SK-N-SH (cell line): ENCODE measurements at regions not wholly inside any gene's neighbourhood (a gene's known extent, or its start where the extent isn't known, plus 50 kb on each side); places are given as distances from the start of the nearest gene placed in this dataset.

Experiments used
- EP300 ChIP-seq, 2 experiments: IDR thresholded peaks; 2 replicates each; pipeline versions ENCODE4 v1.4.0 to v1.6.1; 2012; ENCODE audit warnings: borderline replicate concordance in 1 of 2, low read depth in 1 of 2, low read length in 1 of 2
- FOSL2 ChIP-seq: IDR thresholded peaks from 2 replicates; pipeline ENCODE4 v1.4.0; 2012; ENCODE audit warnings: low read depth, mild to moderate bottlenecking, moderate library complexity, borderline replicate concordance
- JUND ChIP-seq: IDR thresholded peaks from 2 replicates; pipeline ENCODE4 v1.4.0; 2012
- POLR2AphosphoS5 ChIP-seq: IDR thresholded peaks from 2 replicates; pipeline ENCODE4 v1.6.1; 2012; ENCODE audit warnings: low read depth, low read length
- RFX5 ChIP-seq: IDR thresholded peaks from 2 replicates; pipeline ENCODE4 v1.6.1; 2012; ENCODE audit warnings: mild to moderate bottlenecking, improper control_type of control experiment, low read length
- SIN3A ChIP-seq: IDR thresholded peaks from 2 replicates; pipeline ENCODE4 v1.6.1; 2012; ENCODE audit warnings: low read depth, mild to moderate bottlenecking, low read length, moderate library complexity, borderline replicate concordance
- SMC3 ChIP-seq: IDR thresholded peaks from 2 replicates; pipeline ENCODE4 v1.6.1; 2012; ENCODE audit warnings: low read depth, low read length, improper control_type of control experiment
- TF ChIP-seq, protein P1 (sequence below): fragments of 200-600 bp; sonication (generic); IDR thresholded peaks from 2 replicates; pipeline ENCODE4 v1.6.1; 2017; ENCODE audit warnings: antibody characterized with exemption, mild to moderate bottlenecking, moderate library complexity
- TF ChIP-seq, protein P2 (sequence below): IDR thresholded peaks from 2 replicates; pipeline ENCODE4 v1.6.1; 2012; ENCODE audit warnings: mild to moderate bottlenecking, low read depth, low read length, moderate library complexity
- TF ChIP-seq, protein P3 (sequence below): fragments of 150-350 bp; IDR thresholded peaks from 2 replicates; pipeline ENCODE4 v1.6.1; 2017; ENCODE audit warnings: antibody characterized with exemption, low read length, low read depth, borderline replicate concordance

DNA sequence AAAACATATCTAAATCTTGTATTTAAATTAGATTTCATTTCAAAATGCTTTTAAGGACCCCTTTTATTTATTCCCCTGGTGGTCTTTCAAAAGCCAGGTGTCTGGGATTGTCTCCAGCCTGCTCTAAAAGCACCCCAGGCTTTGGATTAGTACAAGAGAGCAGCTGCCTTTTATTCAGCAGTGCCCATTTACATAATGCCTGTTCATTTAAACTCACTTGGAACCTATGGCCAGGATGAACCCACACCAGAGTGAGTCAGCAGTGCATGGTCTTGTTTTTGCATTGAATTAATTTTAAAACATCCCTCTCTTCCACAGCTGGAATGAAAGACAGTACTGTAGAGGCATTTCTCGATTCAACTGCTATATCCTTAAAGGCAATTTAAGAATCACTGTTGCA, 64.1 kb upstream of the TENM3 start:
- TF ChIP-seq, protein P1, sequence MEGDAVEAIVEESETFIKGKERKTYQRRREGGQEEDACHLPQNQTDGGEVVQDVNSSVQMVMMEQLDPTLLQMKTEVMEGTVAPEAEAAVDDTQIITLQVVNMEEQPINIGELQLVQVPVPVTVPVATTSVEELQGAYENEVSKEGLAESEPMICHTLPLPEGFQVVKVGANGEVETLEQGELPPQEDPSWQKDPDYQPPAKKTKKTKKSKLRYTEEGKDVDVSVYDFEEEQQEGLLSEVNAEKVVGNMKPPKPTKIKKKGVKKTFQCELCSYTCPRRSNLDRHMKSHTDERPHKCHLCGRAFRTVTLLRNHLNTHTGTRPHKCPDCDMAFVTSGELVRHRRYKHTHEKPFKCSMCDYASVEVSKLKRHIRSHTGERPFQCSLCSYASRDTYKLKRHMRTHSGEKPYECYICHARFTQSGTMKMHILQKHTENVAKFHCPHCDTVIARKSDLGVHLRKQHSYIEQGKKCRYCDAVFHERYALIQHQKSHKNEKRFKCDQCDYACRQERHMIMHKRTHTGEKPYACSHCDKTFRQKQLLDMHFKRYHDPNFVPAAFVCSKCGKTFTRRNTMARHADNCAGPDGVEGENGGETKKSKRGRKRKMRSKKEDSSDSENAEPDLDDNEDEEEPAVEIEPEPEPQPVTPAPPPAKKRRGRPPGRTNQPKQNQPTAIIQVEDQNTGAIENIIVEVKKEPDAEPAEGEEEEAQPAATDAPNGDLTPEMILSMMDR = no peak
- TF ChIP-seq JUND (0 out of 2 replicates have a peak, but pooled peaks have one; percentile 20), POLR2AphosphoS5 (no peak), SIN3A (no peak), FOSL2 (peak; percentile 36; the same call in 1 of the 2 replicates), RFX5 (no peak), SMC3 (no peak; the same call in 1 of the 2 replicates), EP300 (IDR thresholded peaks at IDR 0.05; ENCODE audit: borderline replicate concordance in 1 of 2, low read depth in 1 of 2, low read length in 1 of 2) (0 out of 4 replicates have a peak, but pooled peaks of 1 of the 2 experiments have one; percentile 25)
- TF ChIP-seq, protein P2, sequence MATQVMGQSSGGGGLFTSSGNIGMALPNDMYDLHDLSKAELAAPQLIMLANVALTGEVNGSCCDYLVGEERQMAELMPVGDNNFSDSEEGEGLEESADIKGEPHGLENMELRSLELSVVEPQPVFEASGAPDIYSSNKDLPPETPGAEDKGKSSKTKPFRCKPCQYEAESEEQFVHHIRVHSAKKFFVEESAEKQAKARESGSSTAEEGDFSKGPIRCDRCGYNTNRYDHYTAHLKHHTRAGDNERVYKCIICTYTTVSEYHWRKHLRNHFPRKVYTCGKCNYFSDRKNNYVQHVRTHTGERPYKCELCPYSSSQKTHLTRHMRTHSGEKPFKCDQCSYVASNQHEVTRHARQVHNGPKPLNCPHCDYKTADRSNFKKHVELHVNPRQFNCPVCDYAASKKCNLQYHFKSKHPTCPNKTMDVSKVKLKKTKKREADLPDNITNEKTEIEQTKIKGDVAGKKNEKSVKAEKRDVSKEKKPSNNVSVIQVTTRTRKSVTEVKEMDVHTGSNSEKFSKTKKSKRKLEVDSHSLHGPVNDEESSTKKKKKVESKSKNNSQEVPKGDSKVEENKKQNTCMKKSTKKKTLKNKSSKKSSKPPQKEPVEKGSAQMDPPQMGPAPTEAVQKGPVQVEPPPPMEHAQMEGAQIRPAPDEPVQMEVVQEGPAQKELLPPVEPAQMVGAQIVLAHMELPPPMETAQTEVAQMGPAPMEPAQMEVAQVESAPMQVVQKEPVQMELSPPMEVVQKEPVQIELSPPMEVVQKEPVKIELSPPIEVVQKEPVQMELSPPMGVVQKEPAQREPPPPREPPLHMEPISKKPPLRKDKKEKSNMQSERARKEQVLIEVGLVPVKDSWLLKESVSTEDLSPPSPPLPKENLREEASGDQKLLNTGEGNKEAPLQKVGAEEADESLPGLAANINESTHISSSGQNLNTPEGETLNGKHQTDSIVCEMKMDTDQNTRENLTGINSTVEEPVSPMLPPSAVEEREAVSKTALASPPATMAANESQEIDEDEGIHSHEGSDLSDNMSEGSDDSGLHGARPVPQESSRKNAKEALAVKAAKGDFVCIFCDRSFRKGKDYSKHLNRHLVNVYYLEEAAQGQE = no peak
- TF ChIP-seq, protein P3, sequence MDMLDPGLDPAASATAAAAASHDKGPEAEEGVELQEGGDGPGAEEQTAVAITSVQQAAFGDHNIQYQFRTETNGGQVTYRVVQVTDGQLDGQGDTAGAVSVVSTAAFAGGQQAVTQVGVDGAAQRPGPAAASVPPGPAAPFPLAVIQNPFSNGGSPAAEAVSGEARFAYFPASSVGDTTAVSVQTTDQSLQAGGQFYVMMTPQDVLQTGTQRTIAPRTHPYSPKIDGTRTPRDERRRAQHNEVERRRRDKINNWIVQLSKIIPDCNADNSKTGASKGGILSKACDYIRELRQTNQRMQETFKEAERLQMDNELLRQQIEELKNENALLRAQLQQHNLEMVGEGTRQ = no peak
